Neural progenitor cell (in vitro differentiated cells): ENCODE measurements at regions not wholly inside any gene's neighbourhood (a gene's known extent, or its start where the extent isn't known, plus 50 kb on each side); places are given as distances from the start of the nearest gene placed in this dataset.

ENCODE experiments used
- EZH2 ChIP-seq: fragments of 200-600 bp; sonication (generic); IDR thresholded peaks from 2 replicates; pipeline ENCODE4 v1.6.1; 2017; ENCODE audit warnings: antibody characterized with exemption, mild to moderate bottlenecking, moderate library complexity
- TF ChIP-seq, protein P1 (sequence below): fragments of 200-600 bp; sonication (generic); IDR thresholded peaks from 2 replicates; pipeline ENCODE4 v1.5.1; 2017; ENCODE audit warnings: antibody characterized with exemption, mild to moderate bottlenecking

DNA sequence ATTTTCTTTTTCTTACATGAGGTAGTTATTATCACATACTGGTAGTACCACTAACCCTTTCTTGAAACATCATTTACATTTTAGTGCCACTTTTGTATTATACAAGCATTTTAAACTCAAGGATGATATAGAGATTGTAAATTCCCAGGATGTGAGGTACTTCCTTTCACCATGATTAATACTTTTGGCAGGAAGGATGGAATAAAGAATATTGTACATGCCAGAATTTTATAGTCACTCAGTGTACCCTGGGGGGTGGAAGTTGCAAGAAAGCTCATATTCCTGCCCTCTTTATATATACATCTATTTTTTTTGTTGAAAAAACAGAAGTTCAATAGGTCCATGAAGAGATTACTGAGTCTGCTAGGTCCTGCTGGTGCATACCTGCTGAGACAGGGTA lies 141.0 kb upstream of the PLSCR5 start:
- TF ChIP-seq, protein P1, sequence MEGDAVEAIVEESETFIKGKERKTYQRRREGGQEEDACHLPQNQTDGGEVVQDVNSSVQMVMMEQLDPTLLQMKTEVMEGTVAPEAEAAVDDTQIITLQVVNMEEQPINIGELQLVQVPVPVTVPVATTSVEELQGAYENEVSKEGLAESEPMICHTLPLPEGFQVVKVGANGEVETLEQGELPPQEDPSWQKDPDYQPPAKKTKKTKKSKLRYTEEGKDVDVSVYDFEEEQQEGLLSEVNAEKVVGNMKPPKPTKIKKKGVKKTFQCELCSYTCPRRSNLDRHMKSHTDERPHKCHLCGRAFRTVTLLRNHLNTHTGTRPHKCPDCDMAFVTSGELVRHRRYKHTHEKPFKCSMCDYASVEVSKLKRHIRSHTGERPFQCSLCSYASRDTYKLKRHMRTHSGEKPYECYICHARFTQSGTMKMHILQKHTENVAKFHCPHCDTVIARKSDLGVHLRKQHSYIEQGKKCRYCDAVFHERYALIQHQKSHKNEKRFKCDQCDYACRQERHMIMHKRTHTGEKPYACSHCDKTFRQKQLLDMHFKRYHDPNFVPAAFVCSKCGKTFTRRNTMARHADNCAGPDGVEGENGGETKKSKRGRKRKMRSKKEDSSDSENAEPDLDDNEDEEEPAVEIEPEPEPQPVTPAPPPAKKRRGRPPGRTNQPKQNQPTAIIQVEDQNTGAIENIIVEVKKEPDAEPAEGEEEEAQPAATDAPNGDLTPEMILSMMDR: no peak
- no peak for TF ChIP-seq EZH2
